Right atrium auricular region (tissue), 2 donors: ENCODE measurements at regions not wholly inside any gene's neighbourhood (a gene's known extent, or its start where the extent isn't known, plus 50 kb on each side); places are given as distances from the start of the nearest gene placed in this dataset.

Experiments used
- DNase-seq: peaks from one replicate; pipeline ENCODE4 v3.0.0-alpha.2; 2019; ENCODE audit warnings: low spot score
- H3K27ac ChIP-seq, 2 donors: fragments of 200-600 bp; sonication (generic); 1 replicate in 1 of 2; 2 replicates in 1 of 2; pipeline ENCODE4 v1.5.1; 2016 to 2019
- H3K27me3 ChIP-seq, 2 donors: fragments of 200-600 bp; sonication (generic); one replicate each; pipeline versions ENCODE4 v1.5.1 to v1.6.0; 2017 to 2019
- H3K36me3 ChIP-seq: fragments of 200-600 bp; sonication (generic); one replicate; pipeline ENCODE4 v1.5.1; 2016
- H3K4me1 ChIP-seq, 2 donors: fragments of 200-600 bp; sonication (generic); one replicate each; pipeline versions ENCODE4 v1.5.1 to v1.6.0; 2017 to 2019
- H3K4me3 ChIP-seq, 2 donors: fragments of 200-600 bp; sonication (generic); 1 replicate in 1 of 2; 2 replicates in 1 of 2; pipeline ENCODE4 v1.5.1; 2017 to 2019; ENCODE audit warnings: mild to moderate bottlenecking in 1 of 2, moderate library complexity in 1 of 2
- H3K9me3 ChIP-seq, 2 donors: fragments of 200-600 bp; sonication (generic); one replicate each; pipeline ENCODE4 v1.5.1; 2019
- CTCF ChIP-seq, 2 donors: fragments of 200-600 bp; sonication (generic); IDR thresholded peaks; one replicate each; pipeline ENCODE4 v1.5.1; 2019; ENCODE audit warnings: antibody characterized with exemption in 2 of 2

GRCh38 chr7:12783421-12784095 lies 96.1 kb downstream of the ARL4A start:
- TF ChIP-seq CTCF (IDR thresholded peaks at IDR 0.05): no peak
- no peaks in the 10 kb centered on the region for H3K9me3 ChIP-seq
- H3K4me3 ChIP-seq: no peak overlapping the region
- H3K27ac ChIP-seq: no peak overlapping the region
- no peaks in the 10 kb centered on the region for H3K36me3 ChIP-seq
- H3K4me1 ChIP-seq: no peaks in the 10 kb centered on the region
- DNase-seq: no peak
- no peaks in the 10 kb centered on the region for H3K27me3 ChIP-seq

DNA sequence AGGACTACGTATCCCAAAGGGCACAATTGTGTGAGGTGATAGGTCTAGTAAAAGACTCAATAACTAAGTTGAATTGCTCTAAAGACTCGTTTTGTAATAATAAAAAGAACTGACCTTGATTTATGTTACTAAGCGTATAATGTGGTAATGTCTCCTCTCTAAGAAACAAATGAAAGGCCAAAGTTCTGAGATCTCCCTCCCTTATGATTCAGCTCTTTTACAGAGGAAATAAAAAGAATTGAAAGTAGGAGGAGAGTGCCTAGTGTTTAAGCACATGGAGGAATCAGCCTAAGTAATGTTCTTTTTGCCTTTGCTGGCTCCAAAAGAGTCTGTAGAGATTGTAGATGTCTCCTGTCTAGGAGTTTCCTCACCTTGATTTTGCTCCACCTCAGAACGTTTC lies 98.0 kb downstream of the ARL4A start:
- Histone ChIP-seq H3K27me3 (no peaks in the 10 kb centered on the region), H3K9me3 (no peaks in the 10 kb centered on the region), H3K27ac (no peak overlapping the region), H3K4me1 (no peaks in the 10 kb centered on the region), H3K4me3 (no peak overlapping the region), H3K36me3 (no peaks in the 10 kb centered on the region)
- no peak for DNase-seq
- no peak for TF ChIP-seq CTCF (IDR thresholded peaks at IDR 0.05)

DNA sequence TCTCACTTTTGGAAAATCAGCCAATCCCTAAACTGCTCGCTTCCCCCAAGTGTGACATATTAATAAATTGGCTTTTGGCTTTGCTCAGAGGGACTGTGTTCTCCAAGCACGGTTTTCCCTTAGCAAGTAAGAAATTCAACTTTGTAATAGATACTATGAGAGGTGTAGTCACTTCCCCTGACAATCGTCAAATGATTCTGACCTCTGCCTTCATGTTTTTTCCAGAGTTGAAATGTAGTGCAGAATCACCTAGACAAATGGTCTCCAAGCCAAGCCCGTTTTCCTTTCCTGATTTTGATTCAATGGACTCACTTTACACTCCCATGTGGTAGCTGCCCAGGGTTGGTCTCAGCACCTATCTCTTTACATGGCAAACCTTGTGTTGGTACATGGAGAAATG lies 99.1 kb downstream of the ARL4A start:
- Histone ChIP-seq H3K9me3 (no peaks in the 10 kb centered on the region), H3K36me3 (no peaks in the 10 kb centered on the region), H3K27me3 (no peaks in the 10 kb centered on the region), H3K4me1 (no peaks in the 10 kb centered on the region), H3K4me3 (no peak overlapping the region), H3K27ac (no peak overlapping the region)
- no peak for TF ChIP-seq CTCF (IDR thresholded peaks at IDR 0.05)
- DNase-seq: no peak

- TF ChIP-seq CTCF (IDR thresholded peaks at IDR 0.05): no peak
- DNase-seq: no peak
These were observed 100.7 kb downstream of the ARL4A start for GRCh38 chr7:12788171-12788570.

GRCh38 chr7:12788591-12788990 lies 101.2 kb downstream of the ARL4A start:
- Histone ChIP-seq H3K27ac (no peak overlapping the region), H3K27me3 (no peaks in the 10 kb centered on the region), H3K4me1 (no peaks in the 10 kb centered on the region), H3K9me3 (no peaks in the 10 kb centered on the region), H3K36me3 (no peaks in the 10 kb centered on the region), H3K4me3 (no peak overlapping the region)
- TF ChIP-seq CTCF (IDR thresholded peaks at IDR 0.05): no peak
- DNase-seq: no peak

More at GRCh38 chr7:12788171-12788570, 100.7 kb downstream of the ARL4A start:
- Histone ChIP-seq H3K27me3 (no peaks in the 10 kb centered on the region), H3K9me3 (no peaks in the 10 kb centered on the region), H3K36me3 (no peaks in the 10 kb centered on the region), H3K27ac (no peak overlapping the region), H3K4me1 (no peaks in the 10 kb centered on the region), H3K4me3 (no peak overlapping the region)

DNA sequence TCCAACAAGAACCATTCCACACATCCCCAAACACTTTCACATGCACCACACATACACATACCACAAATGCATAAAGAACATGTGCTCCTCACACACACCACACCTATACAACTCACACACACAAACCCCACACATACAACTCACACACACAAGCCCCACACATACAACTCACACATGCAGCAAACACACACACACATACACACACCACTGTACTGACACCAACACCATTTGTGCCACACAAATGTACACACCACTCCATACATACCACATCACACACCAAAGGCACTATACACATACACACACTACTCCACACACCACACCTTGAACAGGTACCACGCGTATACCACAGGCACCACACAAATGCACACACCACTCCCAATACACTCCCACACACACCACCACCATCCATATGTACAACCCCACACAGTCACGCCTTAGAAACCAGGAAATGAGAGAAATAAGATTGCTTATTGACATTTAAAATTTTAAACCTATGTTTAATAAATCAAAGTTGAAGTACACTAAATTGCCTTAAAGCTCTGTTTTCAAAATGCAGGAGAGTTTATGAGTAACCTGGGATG lies 107.4 kb downstream of the ARL4A start:
- H3K4me1 ChIP-seq: no peaks in the 10 kb centered on the region
- H3K4me3 ChIP-seq: no peak overlapping the region
- no peaks in the 10 kb centered on the region for H3K9me3 ChIP-seq
- TF ChIP-seq CTCF (IDR thresholded peaks at IDR 0.05): no peak
- H3K27me3 ChIP-seq: no peaks in the 10 kb centered on the region
- DNase-seq: no peak
- no peak overlapping the region for H3K27ac ChIP-seq
- no peaks in the 10 kb centered on the region for H3K36me3 ChIP-seq
